ENCODE measurements at regions not wholly inside any gene's neighbourhood (a gene's known extent, or its start where the extent isn't known, plus 50 kb on each side); places are given as distances from the start of the nearest gene placed in this dataset.

DNA sequence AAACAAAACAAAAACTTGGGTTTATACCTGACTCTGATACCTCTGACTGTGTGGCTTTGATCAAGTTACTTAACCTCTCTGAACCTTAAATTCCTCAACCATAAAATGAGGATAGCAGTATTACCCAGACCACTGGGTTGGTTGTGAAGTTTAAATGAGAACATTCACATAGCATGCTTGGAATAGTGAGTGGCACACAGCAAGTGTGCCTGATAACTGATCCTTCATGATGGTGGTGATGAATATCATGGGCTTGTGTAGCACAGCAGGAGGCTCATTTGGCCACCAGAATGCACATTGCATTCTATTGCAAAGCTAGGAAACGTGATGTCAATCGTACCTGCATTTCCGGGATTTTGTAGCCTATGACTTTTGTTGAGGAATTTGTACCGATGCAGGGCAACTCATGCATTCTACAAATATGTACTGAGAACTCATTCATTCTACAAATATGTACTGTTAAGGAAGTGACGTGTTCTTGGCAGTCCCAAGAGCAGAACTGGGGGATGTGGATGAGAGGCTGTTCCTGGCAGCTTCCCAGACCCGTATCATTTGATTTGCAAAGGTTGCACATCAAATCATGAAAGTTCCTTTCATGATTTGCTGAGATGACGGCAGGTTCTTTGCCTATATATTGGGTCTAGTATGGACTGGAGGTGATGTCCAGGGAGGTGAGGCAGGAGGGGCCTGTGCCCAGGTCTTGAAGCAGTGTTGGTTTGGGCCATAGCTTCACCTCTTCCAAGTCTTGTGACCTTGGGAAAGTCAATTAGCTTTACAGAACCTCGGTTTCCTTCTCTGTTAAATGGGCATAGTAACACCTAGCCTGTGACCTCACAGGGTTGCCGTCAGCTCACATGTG, 94.6 kb upstream of the SMNDC1 start:
- TF ChIP-seq POLR2AphosphoS5 (IDR thresholded peaks at IDR 0.05; ENCODE audit: low read depth) (no peak), EZH2phosphoT487 (IDR thresholded peaks at IDR 0.05; ENCODE audit: unreplicated experiment) (no peak)
- TF ChIP-seq, protein P1, sequence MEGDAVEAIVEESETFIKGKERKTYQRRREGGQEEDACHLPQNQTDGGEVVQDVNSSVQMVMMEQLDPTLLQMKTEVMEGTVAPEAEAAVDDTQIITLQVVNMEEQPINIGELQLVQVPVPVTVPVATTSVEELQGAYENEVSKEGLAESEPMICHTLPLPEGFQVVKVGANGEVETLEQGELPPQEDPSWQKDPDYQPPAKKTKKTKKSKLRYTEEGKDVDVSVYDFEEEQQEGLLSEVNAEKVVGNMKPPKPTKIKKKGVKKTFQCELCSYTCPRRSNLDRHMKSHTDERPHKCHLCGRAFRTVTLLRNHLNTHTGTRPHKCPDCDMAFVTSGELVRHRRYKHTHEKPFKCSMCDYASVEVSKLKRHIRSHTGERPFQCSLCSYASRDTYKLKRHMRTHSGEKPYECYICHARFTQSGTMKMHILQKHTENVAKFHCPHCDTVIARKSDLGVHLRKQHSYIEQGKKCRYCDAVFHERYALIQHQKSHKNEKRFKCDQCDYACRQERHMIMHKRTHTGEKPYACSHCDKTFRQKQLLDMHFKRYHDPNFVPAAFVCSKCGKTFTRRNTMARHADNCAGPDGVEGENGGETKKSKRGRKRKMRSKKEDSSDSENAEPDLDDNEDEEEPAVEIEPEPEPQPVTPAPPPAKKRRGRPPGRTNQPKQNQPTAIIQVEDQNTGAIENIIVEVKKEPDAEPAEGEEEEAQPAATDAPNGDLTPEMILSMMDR (conservative IDR thresholded peaks at IDR 0.05; ENCODE audit: low read depth in 2 of 2) = no peak

Data from GM23338 (cell line).